ENCODE measurements at regions not wholly inside any gene's neighbourhood (a gene's known extent, or its start where the extent isn't known, plus 50 kb on each side); places are given as distances from the start of the nearest gene placed in this dataset.
"Not testable (repeated sequence)": the region's sequence is repeated elsewhere in the genome, so short reads cannot be mapped to it uniquely, and the experiment has no call there.

GRCh38 chr16:29351970-29352616 is 54.4 kb downstream of the NPIPB11 start:
- TF ChIP-seq CTCF, POLR2A (IDR thresholded peaks at IDR 0.05): not testable (repeated sequence)

Data from body of pancreas (tissue), 4 donors.